ENCODE measurements at regions not wholly inside any gene's neighbourhood (a gene's known extent, or its start where the extent isn't known, plus 50 kb on each side); places are given as distances from the start of the nearest gene placed in this dataset.

- no peaks in the 10 kb centered on the region for H3K27me3 ChIP-seq (ENCODE audit: control insufficient read depth in 2 of 2, insufficient read depth in 2 of 2, low read length in 2 of 2)
- no peak for TF ChIP-seq FOS (IDR thresholded peaks at IDR 0.05; ENCODE audit: borderline replicate concordance, insufficient read depth, low read length)
- TF ChIP-seq EZH2 (IDR thresholded peaks at IDR 0.05; ENCODE audit: borderline replicate concordance, low read depth, low read length, severe bottlenecking) = no peak
- TF ChIP-seq MAX (IDR thresholded peaks at IDR 0.05; ENCODE audit: insufficient read depth, insufficient read length) = no peak
- TF ChIP-seq POLR2AphosphoS5 (IDR thresholded peaks at IDR 0.05; ENCODE audit: insufficient read depth, low read depth, low read length) = no peak
- TF ChIP-seq GATA2 (IDR thresholded peaks at IDR 0.05; ENCODE audit: insufficient read depth, insufficient read length, low read depth, low read length) = no peak
- no peak for TF ChIP-seq POLR2A (IDR thresholded peaks at IDR 0.05; ENCODE audit: low read depth, low read length)
- no peak for TF ChIP-seq CTCF (IDR thresholded peaks at IDR 0.05; ENCODE audit: extremely low read depth in 1 of 2, insufficient read depth in 1 of 2, low read depth in 1 of 2, low read length in 2 of 2)
- TF ChIP-seq JUN (IDR thresholded peaks at IDR 0.05; ENCODE audit: borderline replicate concordance, insufficient read depth, insufficient read length, low read depth) = no peak
- TF ChIP-seq MYC (IDR thresholded peaks at IDR 0.05; ENCODE audit: low read depth, low read length) = no peak
- FAIRE-seq (no peak), DNase-seq (ENCODE audit: low read depth, low spot score) (no peak)
- no peak overlapping the region for H3K4me2 ChIP-seq (ENCODE audit: insufficient read depth, low read length)
- H3K4me3 ChIP-seq (replicated peaks in 1 of 3; ENCODE audit: insufficient read depth in 1 of 3, low read depth in 1 of 3, low read length in 3 of 3) = no peak overlapping the region
- no peaks in the 10 kb centered on the region for H4K20me1 ChIP-seq (replicated peaks; ENCODE audit: control insufficient read depth, extremely low read depth, insufficient read depth, low read length)
- intact Hi-C loops (cut with micrococcal nuclease) (no loop called here), dilution Hi-C loops (cut with MboI; ENCODE audit: extremely low pct_ligation_motif_present, low sequenced_read_pairs) (no loop called here)
- H3K4me1 ChIP-seq (ENCODE audit: control insufficient read depth, extremely low read depth, insufficient read depth, low read length) = no peaks in the 10 kb centered on the region
- no peaks in the 10 kb centered on the region for H3K79me2 ChIP-seq (ENCODE audit: control insufficient read depth, insufficient read depth, low read length)
- no peaks in the 10 kb centered on the region for H3K9me1 ChIP-seq (replicated peaks; ENCODE audit: control insufficient read depth, extremely low read depth, insufficient read depth, low read length)
- no peak overlapping the region for H3K27ac ChIP-seq (ENCODE audit: insufficient read depth, low read depth, low read length)
- no TSS peak for BruUV-seq (replicated peaks)
- H3K36me3 ChIP-seq (ENCODE audit: control insufficient read depth in 2 of 2, extremely low read depth in 1 of 2, insufficient read depth in 2 of 2, low read length in 2 of 2) = no peaks in the 10 kb centered on the region
- ChIA-PET POLR2A (no interaction called here), CTCF (no interaction called here)
- H3K9ac ChIP-seq (replicated peaks; ENCODE audit: extremely low read depth, insufficient read depth, low read length) = no peak overlapping the region
- no peaks in the 10 kb centered on the region for H3K9me3 ChIP-seq (replicated peaks; ENCODE audit: control insufficient read depth, insufficient read depth, low read length)
- H2AFZ ChIP-seq (ENCODE audit: low read depth, low read length) = no peak overlapping the region
Observed at GRCh38 chr18:40035966-40036365, 1919.1 kb upstream of the PIK3C3 start.

Measured in endothelial cell of umbilical vein (primary cell).